Adrenal gland (tissue), 9 donors: ENCODE measurements at regions not wholly inside any gene's neighbourhood (a gene's known extent, or its start where the extent isn't known, plus 50 kb on each side); places are given as distances from the start of the nearest gene placed in this dataset.

Source experiments
- DNase-seq, 7 donors: peaks; one replicate each; pipeline ENCODE4 v3.0.0-alpha.2; 2019 to 2020
- H3K27ac ChIP-seq, 5 donors: fragments of 200-600 bp; sonication (generic) in 4 of 5; 1 replicate in 3 of 5; 2 replicates in 2 of 5; pipeline versions ENCODE4 v1.5.1 to v1.8.0; 2016 to 2020; ENCODE audit warnings: mild to moderate bottlenecking in 1 of 5
- H3K27me3 ChIP-seq: fragments of 200-600 bp; 2 replicates; pipeline ENCODE4 v1.8.0; 2021
- H3K36me3 ChIP-seq, 2 donors: fragments of 200-600 bp; replicated peaks in 1 of 2; 1 replicate in 1 of 2; 2 replicates in 1 of 2; pipeline versions ENCODE4 v1.5.1 to v1.8.0; 2018 to 2022
- H3K4me1 ChIP-seq, 2 donors: fragments of 200-600 bp; replicated peaks in 1 of 2; 1 replicate in 1 of 2; 2 replicates in 1 of 2; pipeline versions ENCODE4 v1.5.1 to v1.8.0; 2018 to 2021
- H3K4me3 ChIP-seq, 4 donors: fragments of 200-600 bp; sonication (generic) in 3 of 4; one replicate each; pipeline ENCODE4 v1.5.1; 2016 to 2018
- H3K9me3 ChIP-seq, 3 donors: fragments of 200-600 bp; sonication (generic) in 1 of 3; replicated peaks in 1 of 3; 1 replicate in 2 of 3; 2 replicates in 1 of 3; pipeline versions ENCODE4 v1.5.1 to v1.8.0; 2016 to 2021
- CTCF ChIP-seq, 6 experiments: fragments of 450-650 bp in 4 of 6; fragments of 200-600 bp in 2 of 6; sonication (generic) in 1 of 6; IDR thresholded peaks; 1 replicate in 5 of 6; 2 replicates in 1 of 6; pipeline versions ENCODE4 v1.5.1 to v1.8.0; 2016 to 2021; ENCODE audit warnings: antibody characterized with exemption in 6 of 6, mild to moderate bottlenecking in 2 of 6, moderate library complexity in 1 of 6
- POLR2A ChIP-seq, 2 donors: fragments of 450-650 bp; IDR thresholded peaks; one replicate each; pipeline ENCODE4 v1.6.1; 2017; ENCODE audit warnings: antibody characterized with exemption in 2 of 2, mild to moderate bottlenecking in 2 of 2, moderate library complexity in 1 of 2
- WGBS, 4 donors: extraction: QIAGEN DNeasy Blood & Tissue Kit in 2 of 4; methylation state at CpG; one replicate each; pipeline versions ENCODE4 v1.1.5 to v1.1.7; 2013 to 2017; 5-methylcytosine and 5-hydroxymethylcytosine counted together
- intact Hi-C, 2 donors: fragments of 100-400 bp; cut with DNase I; formaldehyde crosslinking; loops; one replicate each; pipeline versions ENCODE4 v1.14.1 to v1.15.0; 2022 to 2023
- donor health status: healthy with polysubstance abuse.
- donor health status: Bipolar disorder and iron deficiency.
- donor health status: DM: yes; HTN: yes; CAD: no.
- donor health status: DM: no; HTN: no; CAD: no.
- donor health status: DM: no; HTN: no; CAD: no.

DNA sequence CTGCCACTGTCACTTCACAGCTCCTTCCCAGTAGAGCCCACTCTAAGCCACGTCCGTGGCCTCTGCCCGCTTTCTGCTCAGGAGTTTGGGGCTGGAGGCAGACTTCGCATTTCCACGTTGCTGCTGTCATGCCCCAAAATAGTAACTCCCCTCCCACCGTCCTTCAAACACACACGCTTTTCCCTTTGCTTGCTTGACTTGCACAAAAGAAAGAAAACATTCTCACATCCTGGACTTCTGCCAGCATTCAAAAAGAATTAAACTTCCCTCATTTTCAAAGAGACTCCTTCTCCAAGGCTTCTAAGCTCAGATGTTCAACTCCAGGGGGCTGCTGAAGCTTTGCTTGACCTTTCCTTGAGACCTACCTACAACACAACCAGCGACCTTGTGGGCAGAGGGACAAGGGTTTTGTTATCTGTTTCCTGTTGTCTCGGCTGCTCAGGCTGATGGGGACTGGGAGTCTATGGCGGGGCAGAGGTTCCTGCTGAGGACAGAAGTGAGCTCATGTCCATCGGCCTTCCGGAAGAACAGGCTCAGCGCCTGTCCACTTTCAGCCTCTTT is 263.8 kb upstream of the FOXQ1 start:
- no peak for DNase-seq
- H3K36me3 ChIP-seq: no peaks in the 10 kb centered on the region
- intact Hi-C loops: no loop called here
- TF ChIP-seq CTCF (IDR thresholded peaks at IDR 0.05): no peak
- TF ChIP-seq POLR2A (IDR thresholded peaks at IDR 0.05): no peak
- H3K4me3 ChIP-seq: no peak overlapping the region
- peaks cover 3% of the 10 kb centered on the region for H3K27me3 ChIP-seq
- WGBS, 4 donors: 20 to 30% (median 25%) methylated on average over 13 of the region's 13 CpGs
- no peaks in the 10 kb centered on the region for H3K9me3 ChIP-seq
- no peaks in the 10 kb centered on the region for H3K4me1 ChIP-seq
- H3K27ac ChIP-seq: no peak overlapping the region

- intact Hi-C loops: no loop called here
- H3K9me3 ChIP-seq: no peaks in the 10 kb centered on the region
- H3K4me1 ChIP-seq: no peaks in the 10 kb centered on the region
- H3K27me3 ChIP-seq: peaks cover 3% of the 10 kb centered on the region
- no peak overlapping the region for H3K4me3 ChIP-seq
- no peak for DNase-seq
- H3K36me3 ChIP-seq: no peaks in the 10 kb centered on the region
- 64 to 92% (median 87%) methylated on average over 2 of the region's 2 CpGs for WGBS, 4 donors
- no peak for TF ChIP-seq POLR2A (IDR thresholded peaks at IDR 0.05)
- no peak for TF ChIP-seq CTCF (IDR thresholded peaks at IDR 0.05)
- no peak overlapping the region for H3K27ac ChIP-seq
Observed at GRCh38 chr6:1045239-1045638, 266.7 kb upstream of the FOXQ1 start.

GRCh38 chr6:1044040-1044836 is 267.7 kb upstream of the FOXQ1 start:
- Histone ChIP-seq H3K36me3 (no peaks in the 10 kb centered on the region), H3K4me1 (no peaks in the 10 kb centered on the region), H3K4me3 (no peak overlapping the region), H3K9me3 (no peaks in the 10 kb centered on the region), H3K27me3 (peaks cover 3% of the 10 kb centered on the region), H3K27ac (no peak overlapping the region)
- WGBS, 4 donors: 59 to 78% (median 69%) methylated on average over 7 of the region's 7 CpGs
- intact Hi-C loops: no loop called here
- TF ChIP-seq CTCF (IDR thresholded peaks at IDR 0.05): no peak
- TF ChIP-seq POLR2A (IDR thresholded peaks at IDR 0.05): no peak
- no peak for DNase-seq

DNA sequence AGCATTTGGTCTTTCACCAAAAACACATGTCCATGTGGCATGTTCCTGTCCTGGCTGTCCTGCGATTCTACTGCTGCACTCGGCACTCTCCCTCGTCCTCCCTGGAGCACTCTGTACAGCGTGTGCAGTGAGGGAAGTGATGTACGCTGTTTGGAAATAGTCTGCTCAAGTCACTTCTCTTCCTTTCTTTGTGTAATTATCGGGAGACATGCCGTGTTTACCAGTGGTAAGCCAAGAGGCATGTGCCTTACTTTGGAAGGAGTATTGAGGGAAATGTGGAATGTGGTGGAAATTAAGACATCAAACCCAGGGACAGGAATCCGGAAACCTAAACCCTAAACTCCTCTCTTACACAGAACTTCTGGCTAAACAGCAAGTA is 268.5 kb upstream of the FOXQ1 start:
- no peaks in the 10 kb centered on the region for H3K4me1 ChIP-seq
- no peaks in the 10 kb centered on the region for H3K9me3 ChIP-seq
- 71 to 85% (median 80%) methylated on average over 8 of the region's 8 CpGs for WGBS, 4 donors
- no peaks in the 10 kb centered on the region for H3K36me3 ChIP-seq
- TF ChIP-seq CTCF (IDR thresholded peaks at IDR 0.05) (no peak), POLR2A (IDR thresholded peaks at IDR 0.05) (no peak)
- no peak for DNase-seq
- no peak overlapping the region for H3K27ac ChIP-seq
- H3K27me3 ChIP-seq: peaks cover 3% of the 10 kb centered on the region
- intact Hi-C loops: no loop called here
- no peak overlapping the region for H3K4me3 ChIP-seq
